ENCODE measurements at regions not wholly inside any gene's neighbourhood (a gene's known extent, or its start where the extent isn't known, plus 50 kb on each side); places are given as distances from the start of the nearest gene placed in this dataset.

DNA sequence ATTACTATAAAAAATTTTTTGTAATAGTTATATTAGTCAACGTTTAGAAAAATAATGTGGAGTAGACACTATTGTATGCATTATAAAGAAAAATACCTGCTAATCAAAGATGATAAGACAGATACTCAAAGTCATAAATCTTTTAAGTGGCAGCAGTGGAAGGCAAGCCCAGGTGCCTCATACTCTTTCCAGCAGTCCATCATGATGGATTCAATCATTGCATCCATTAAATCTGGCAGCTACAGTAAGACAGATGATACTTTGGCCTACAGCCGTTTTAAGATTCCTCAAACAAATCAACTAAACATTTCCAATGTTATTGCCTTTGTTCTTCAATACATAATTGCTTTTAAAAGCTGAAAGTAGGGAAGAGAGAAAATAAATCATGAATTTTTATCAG lies 1392.9 kb upstream of the NUDT12 start:
- TF ChIP-seq, protein P1, sequence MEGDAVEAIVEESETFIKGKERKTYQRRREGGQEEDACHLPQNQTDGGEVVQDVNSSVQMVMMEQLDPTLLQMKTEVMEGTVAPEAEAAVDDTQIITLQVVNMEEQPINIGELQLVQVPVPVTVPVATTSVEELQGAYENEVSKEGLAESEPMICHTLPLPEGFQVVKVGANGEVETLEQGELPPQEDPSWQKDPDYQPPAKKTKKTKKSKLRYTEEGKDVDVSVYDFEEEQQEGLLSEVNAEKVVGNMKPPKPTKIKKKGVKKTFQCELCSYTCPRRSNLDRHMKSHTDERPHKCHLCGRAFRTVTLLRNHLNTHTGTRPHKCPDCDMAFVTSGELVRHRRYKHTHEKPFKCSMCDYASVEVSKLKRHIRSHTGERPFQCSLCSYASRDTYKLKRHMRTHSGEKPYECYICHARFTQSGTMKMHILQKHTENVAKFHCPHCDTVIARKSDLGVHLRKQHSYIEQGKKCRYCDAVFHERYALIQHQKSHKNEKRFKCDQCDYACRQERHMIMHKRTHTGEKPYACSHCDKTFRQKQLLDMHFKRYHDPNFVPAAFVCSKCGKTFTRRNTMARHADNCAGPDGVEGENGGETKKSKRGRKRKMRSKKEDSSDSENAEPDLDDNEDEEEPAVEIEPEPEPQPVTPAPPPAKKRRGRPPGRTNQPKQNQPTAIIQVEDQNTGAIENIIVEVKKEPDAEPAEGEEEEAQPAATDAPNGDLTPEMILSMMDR (IDR thresholded peaks at IDR 0.05 in 2 of 3, conservative IDR thresholded peaks at IDR 0.05 in 1 of 3; ENCODE audit: borderline replicate concordance in 1 of 3, insufficient read depth in 1 of 3, low read depth in 2 of 3, low read length in 2 of 3), result no peak
- TF ChIP-seq POLR2A (IDR thresholded peaks at IDR 0.05; ENCODE audit: borderline replicate concordance, extremely low read depth, insufficient read depth, insufficient read length) (no peak), POLR2AphosphoS5 (IDR thresholded peaks at IDR 0.05; ENCODE audit: low read depth, low read length) (no peak), ZFX (IDR thresholded peaks at IDR 0.05) (no peak), EZH2 (IDR thresholded peaks at IDR 0.05) (no peak)
- TF ChIP-seq, protein P2, sequence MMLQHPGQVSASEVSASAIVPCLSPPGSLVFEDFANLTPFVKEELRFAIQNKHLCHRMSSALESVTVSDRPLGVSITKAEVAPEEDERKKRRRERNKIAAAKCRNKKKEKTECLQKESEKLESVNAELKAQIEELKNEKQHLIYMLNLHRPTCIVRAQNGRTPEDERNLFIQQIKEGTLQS (IDR thresholded peaks at IDR 0.05), result no peak

All from HCT116 (cell line).